Right lobe of liver (tissue), 6 donors: ENCODE measurements at regions not wholly inside any gene's neighbourhood (a gene's known extent, or its start where the extent isn't known, plus 50 kb on each side); places are given as distances from the start of the nearest gene placed in this dataset.
A peak's percentile ranks its signal among the peaks of the same experiment; 100 is the strongest.

ENCODE experiments used
- ATAC-seq, 4 donors: fragments of 200-7000 bp; cut with Tn5 transposase; one replicate each; pipeline ENCODE4 v1.9.1; 2020; ENCODE audit warnings: mild to moderate bottlenecking in 4 of 4, moderate library complexity in 4 of 4
- DNase-seq, 3 donors: peaks; one replicate each; pipeline ENCODE4 v3.0.0-alpha.2; 2020
- H3K27ac ChIP-seq, 3 donors: fragments of 200-600 bp; one replicate each; pipeline ENCODE4 v1.8.0; 2022
- H3K27me3 ChIP-seq, 2 donors: fragments of 200-600 bp; one replicate each; pipeline ENCODE4 v1.8.0; 2022
- H3K36me3 ChIP-seq, 4 donors: fragments of 200-600 bp; sonication (generic) in 1 of 4; one replicate each; pipeline versions ENCODE4 v1.5.1 to v1.8.0; 2017 to 2022; ENCODE audit warnings: control low read depth in 1 of 4
- H3K4me1 ChIP-seq, 4 donors: fragments of 200-600 bp; sonication (generic) in 1 of 4; one replicate each; pipeline versions ENCODE4 v1.5.1 to v1.8.0; 2017 to 2022; ENCODE audit warnings: control low read depth in 1 of 4
- H3K4me3 ChIP-seq, 3 donors: fragments of 200-600 bp; one replicate each; pipeline ENCODE4 v1.8.0; 2022
- H3K9me3 ChIP-seq, 4 donors: fragments of 200-600 bp; sonication (generic) in 1 of 4; one replicate each; pipeline versions ENCODE4 v1.5.1 to v1.8.0; 2017 to 2022; ENCODE audit warnings: control low read depth in 1 of 4
- CTCF ChIP-seq, 4 donors: fragments of 200-600 bp in 3 of 4; fragments of 450-650 bp in 1 of 4; IDR thresholded peaks; one replicate each; pipeline versions ENCODE4 v1.5.1 to v1.8.0; 2016 to 2022; ENCODE audit warnings: antibody characterized with exemption in 4 of 4, mild to moderate bottlenecking in 2 of 4
- POLR2A ChIP-seq: fragments of 450-650 bp; IDR thresholded peaks from one replicate; pipeline ENCODE4 v1.6.1; 2017; ENCODE audit warnings: antibody characterized with exemption, mild to moderate bottlenecking
- WGBS: methylation state at CpG from one replicate; pipeline ENCODE4 v1.1.6; 2018; ENCODE audit warnings: low coverage, low lambda C conversion rate; ENCODE audit not compliant: insufficient coverage; ENCODE audit errors: missing lambda C conversion rate; 5-methylcytosine and 5-hydroxymethylcytosine counted together
- intact Hi-C, 2 donors: fragments of 100-400 bp; cut with DNase I; formaldehyde crosslinking; loops; one replicate each; pipeline versions ENCODE4 v1.11.2 to v1.14.1; 2022
- donor health status: DM: no; HTN: yes; CAD: no.
- donor health status: DM: no; HTN: no; CAD: no.
- donor health status: DM: no; HTN: no; CAD: no.
- donor health status: DM: no; HTN: yes; CAD: no.
- donor health status: DM: no; HTN: yes; CAD: no.

DNA sequence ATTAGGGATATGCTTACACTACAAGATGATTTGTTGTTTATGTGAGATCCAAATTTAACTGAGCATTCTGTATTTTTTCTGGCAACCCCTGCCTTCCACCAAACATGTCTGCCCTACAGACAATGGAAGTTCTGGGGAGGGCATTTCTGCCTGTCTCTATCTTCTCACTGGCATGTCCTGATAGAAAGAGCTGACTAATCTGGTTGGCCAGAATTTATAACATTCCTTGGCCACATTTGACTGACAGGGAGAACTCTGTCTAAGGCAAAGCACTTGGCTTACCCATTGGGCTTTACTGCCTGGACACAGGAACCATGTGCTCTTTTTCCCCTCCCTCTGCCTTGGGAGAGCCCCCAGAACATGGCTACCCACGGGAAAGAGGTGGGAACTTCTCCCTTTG, 70.6 kb upstream of the TMEM178A start:
- no peak overlapping the region for H3K4me3 ChIP-seq
- H3K27me3 ChIP-seq, result no peaks in the 10 kb centered on the region
- no peak for ATAC-seq
- H3K36me3 ChIP-seq, result no peaks in the 10 kb centered on the region
- DNase-seq, result no peak
- WGBS, result no CpG with 5 or more reads among the region's 1 CpG
- no peak overlapping the region for H3K27ac ChIP-seq
- intact Hi-C loops, result no loop called here
- H3K4me1 ChIP-seq, result no peaks in the 10 kb centered on the region
- H3K9me3 ChIP-seq, result no peaks in the 10 kb centered on the region
- TF ChIP-seq POLR2A (no peak), CTCF (IDR thresholded peaks at IDR 0.05) (no peak)

- H3K4me3 ChIP-seq, result no peak overlapping the region
- no peak for DNase-seq
- WGBS, result 96% methylated on average over 3 of the region's 3 CpGs
- no peaks in the 10 kb centered on the region for H3K4me1 ChIP-seq
- no peak for TF ChIP-seq POLR2A
- no peak for TF ChIP-seq CTCF (IDR thresholded peaks at IDR 0.05)
- no peak overlapping the region for H3K27ac ChIP-seq
- H3K9me3 ChIP-seq, result no peaks in the 10 kb centered on the region
- H3K27me3 ChIP-seq, result no peaks in the 10 kb centered on the region
- no peak for ATAC-seq
- intact Hi-C loops, result no loop called here
- no peaks in the 10 kb centered on the region for H3K36me3 ChIP-seq
These were observed 68.4 kb upstream of the TMEM178A start for GRCh38 chr2:39597314-39597713.

- no peak overlapping the region for H3K27ac ChIP-seq
- H3K27me3 ChIP-seq, result no peaks in the 10 kb centered on the region
- H3K4me3 ChIP-seq, result no peak overlapping the region
- no peaks in the 10 kb centered on the region for H3K9me3 ChIP-seq
- ATAC-seq, result no peak
- no peaks in the 10 kb centered on the region for H3K36me3 ChIP-seq
- intact Hi-C loops, result no loop called here
- no peak for DNase-seq
- no peaks in the 10 kb centered on the region for H3K4me1 ChIP-seq
- TF ChIP-seq CTCF (IDR thresholded peaks at IDR 0.05) (no peak), POLR2A (no peak)
- WGBS, result 93% methylated on average over 1 of the region's 1 CpG
These were observed 63.1 kb upstream of the TMEM178A start for GRCh38 chr2:39602616-39603015.

DNA sequence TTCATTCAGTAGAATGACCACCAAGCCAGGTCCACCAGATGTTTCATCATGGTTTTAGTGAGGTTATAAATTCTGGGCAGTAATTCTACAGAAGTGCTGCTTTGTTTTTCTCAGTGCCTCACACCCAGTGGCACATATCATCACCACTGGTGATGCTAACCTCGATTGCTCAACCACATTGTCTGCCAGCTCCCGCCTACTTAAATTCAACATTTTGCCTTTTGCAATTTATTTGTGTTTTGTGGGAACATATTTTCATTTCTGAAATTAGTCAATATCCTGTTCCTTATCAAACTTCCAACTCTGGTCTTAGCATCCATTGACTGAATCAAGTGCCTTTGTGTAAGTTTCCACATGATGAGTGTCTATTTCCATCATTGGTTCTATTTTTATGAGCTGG, 62.3 kb upstream of the TMEM178A start:
- intact Hi-C loops, result no loop called here
- Histone ChIP-seq H3K27ac (no peak overlapping the region), H3K36me3 (no peaks in the 10 kb centered on the region), H3K4me3 (no peak overlapping the region), H3K4me1 (peaks cover 0 to 5% (median 0%) of the 10 kb centered on the region in 4 donors), H3K9me3 (no peaks in the 10 kb centered on the region), H3K27me3 (no peaks in the 10 kb centered on the region)
- peak in 2 of 4 donors; percentile 28 to 91 for ATAC-seq
- TF ChIP-seq CTCF (IDR thresholded peaks at IDR 0.05) (no peak), POLR2A (no peak)
- 23% methylated on average over 2 of the region's 2 CpGs for WGBS
- peak in 1 of 3 donors; percentile 25 for DNase-seq

- intact Hi-C loops, result no loop called here
- Histone ChIP-seq H3K27me3 (no peaks in the 10 kb centered on the region), H3K27ac (no peak overlapping the region), H3K4me1 (peaks cover 0 to 17% (median 0%) of the 10 kb centered on the region in 4 donors), H3K4me3 (no peak overlapping the region), H3K9me3 (no peaks in the 10 kb centered on the region), H3K36me3 (no peaks in the 10 kb centered on the region)
- DNase-seq (no peak), ATAC-seq (no peak)
- TF ChIP-seq CTCF (IDR thresholded peaks at IDR 0.05) (no peak), POLR2A (no peak)
- WGBS, result 89% methylated on average over 2 of the region's 4 CpGs
These were observed 60.9 kb upstream of the TMEM178A start for GRCh38 chr2:39604866-39605265.
